ENCODE measurements at regions not wholly inside any gene's neighbourhood (a gene's known extent, or its start where the extent isn't known, plus 50 kb on each side); places are given as distances from the start of the nearest gene placed in this dataset.

DNA sequence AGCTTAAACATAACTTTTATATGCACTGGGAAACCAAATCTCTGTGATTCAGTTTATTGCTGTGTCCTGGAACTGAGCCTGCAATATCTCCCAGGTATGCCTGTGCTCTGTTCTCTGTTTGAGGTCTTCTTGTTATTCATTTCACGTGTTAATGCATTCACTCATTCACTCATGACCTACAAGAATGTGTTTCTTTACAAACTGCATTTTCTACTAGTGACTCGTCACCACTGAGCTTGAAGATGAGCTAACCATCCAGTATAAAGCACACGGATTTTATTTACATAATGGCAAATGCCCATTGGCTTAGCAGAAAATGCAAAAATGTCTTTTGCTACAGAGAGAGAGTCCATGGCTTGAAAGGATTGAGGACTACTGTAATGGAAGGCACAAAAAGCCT is 75.0 kb upstream of the DUSP10 start:
- TF ChIP-seq CTCF (IDR thresholded peaks at IDR 0.05) = no peak
- TF ChIP-seq POLR2A (IDR thresholded peaks at IDR 0.05) = no peak

Measured in uterus (tissue), 2 donors.